HG02642 (cell line): ENCODE measurements at regions not wholly inside any gene's neighbourhood (a gene's known extent, or its start where the extent isn't known, plus 50 kb on each side); places are given as distances from the start of the nearest gene placed in this dataset.
"Not testable (repeated sequence)": the region's sequence is repeated elsewhere in the genome, so short reads cannot be mapped to it uniquely, and the experiment has no call there.

Experiments used
- ATAC-seq: cut with Tn5 transposase; IDR thresholded peaks from one replicate; pipeline ENCODE4 v1.9.1; 2021; ENCODE audit warnings: mild to moderate bottlenecking; ENCODE audit not compliant: unreplicated experiment, poor library complexity

GRCh38 chr2:150076281-150076680 lies 411.2 kb downstream of the RND3 start:
- ATAC-seq: no peak

- ATAC-seq: no peak
Observed at GRCh38 chr2:150075831-150076230, 411.6 kb downstream of the RND3 start.

DNA sequence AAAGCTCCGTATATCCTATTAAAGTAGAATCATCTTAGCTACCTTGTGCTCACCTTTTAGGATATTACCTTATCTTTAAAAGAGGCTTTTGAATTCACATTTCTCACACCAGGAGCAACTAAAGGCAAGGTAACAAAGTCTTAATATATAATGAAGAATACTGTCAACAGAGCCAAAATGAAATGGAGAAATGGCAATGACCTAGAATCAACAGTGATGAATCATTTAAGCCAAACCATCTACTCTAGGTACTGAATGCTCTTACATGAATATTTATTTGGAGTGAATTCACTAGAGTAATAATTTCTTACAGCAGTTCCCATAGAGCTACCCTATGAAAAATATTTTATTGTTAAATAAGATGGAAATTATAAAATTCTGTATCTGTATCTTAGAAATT lies 421.0 kb downstream of the RND3 start:
- ATAC-seq: no peak

DNA sequence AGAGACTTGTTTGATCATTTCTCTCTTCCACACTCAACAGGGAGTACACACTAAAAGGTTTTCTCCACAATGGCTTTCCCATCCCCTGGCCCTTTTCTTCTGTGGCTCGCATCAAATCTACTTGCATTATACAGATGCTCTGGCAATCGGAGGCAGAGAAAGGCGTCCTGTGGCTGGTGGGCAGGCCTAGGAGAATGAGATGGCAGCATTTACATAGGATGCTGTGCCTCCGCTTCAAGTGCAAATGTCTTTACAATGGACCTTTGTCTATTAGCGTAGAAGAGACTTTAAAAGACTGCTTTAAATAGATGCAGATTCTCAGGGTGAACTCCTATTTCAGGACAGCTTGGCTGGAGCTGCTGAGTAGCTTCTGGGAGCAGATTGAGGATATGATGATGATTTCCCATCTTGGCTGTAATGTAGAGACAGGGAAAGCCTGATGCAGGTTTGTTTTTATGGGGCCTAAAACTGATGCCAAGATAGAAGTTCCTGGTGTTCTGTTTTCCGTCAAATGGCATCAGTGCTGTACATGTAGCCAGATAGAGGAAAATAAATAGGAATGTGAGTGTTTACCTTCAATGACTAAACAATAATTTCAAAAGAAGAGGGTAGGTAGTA lies 423.4 kb downstream of the RND3 start:
- ATAC-seq: no peak

GRCh38 chr2:150063432-150063889 lies 424.0 kb downstream of the RND3 start:
- ATAC-seq: no peak

DNA sequence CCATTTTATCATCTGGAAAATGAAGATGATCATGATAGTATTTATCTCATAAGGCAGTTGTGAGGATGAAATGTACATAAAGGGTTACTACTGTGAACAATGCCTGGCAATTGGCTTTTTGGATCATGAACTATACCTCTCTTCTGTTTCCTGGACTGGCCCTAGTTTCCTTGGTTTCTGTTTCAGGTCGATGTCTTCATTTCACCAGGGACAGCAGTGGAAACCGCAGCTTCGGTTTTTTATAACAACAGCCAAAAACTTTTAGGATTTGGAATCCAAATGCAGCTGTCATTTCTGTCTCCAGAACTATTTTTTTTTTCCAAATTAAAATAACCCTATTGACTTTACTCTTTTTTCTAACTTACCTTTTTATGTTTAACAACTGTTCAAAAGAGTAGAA lies 425.1 kb downstream of the RND3 start:
- ATAC-seq: no peak

DNA sequence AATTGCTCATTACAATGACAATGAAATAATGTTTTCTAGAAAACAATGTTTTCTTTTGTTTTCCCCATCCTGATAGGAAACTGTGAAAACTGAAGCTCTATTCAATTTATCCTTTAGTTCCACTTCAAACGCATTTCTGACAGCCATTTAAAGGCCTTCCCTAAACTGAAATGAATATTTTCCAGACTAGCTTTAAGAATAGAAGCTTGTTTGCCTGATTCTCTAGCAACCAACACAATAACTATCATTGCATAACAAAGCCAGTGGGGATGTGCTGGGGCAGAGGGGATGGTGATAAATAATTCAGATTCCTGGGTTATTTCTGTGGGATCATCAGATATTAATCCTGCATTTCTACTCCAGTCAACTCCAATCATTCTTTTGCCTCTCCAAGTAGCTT lies 427.1 kb downstream of the RND3 start:
- ATAC-seq: no peak

DNA sequence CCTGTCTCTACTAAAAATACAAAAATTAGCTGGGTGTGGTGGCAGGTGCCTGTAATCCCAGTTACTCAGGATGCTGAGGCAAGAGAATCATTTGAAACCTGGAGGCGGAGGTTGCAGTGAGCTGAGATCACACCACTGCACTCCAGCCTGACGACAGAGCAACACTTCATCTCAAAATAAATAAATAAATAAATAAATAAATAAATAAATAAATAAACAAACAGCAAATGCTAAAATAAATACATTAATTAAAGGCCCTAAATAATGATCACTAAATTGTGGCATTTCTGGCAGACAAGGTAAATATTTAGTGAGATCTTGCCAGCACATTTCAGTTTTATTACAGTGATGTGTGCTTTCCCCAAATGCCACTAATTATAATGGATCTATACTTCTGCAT lies 427.8 kb downstream of the RND3 start:
- ATAC-seq: not testable (repeated sequence)

- ATAC-seq: no peak
Observed at GRCh38 chr2:150052457-150052856, 435.0 kb downstream of the RND3 start.

- ATAC-seq: no peak
Observed at GRCh38 chr2:150051004-150051403, 436.5 kb downstream of the RND3 start.

- ATAC-seq: no peak
Observed at GRCh38 chr2:150050036-150050435, 437.4 kb downstream of the RND3 start.

- no peak for ATAC-seq
Observed at GRCh38 chr2:150047620-150048222, 439.7 kb downstream of the RND3 start.

DNA sequence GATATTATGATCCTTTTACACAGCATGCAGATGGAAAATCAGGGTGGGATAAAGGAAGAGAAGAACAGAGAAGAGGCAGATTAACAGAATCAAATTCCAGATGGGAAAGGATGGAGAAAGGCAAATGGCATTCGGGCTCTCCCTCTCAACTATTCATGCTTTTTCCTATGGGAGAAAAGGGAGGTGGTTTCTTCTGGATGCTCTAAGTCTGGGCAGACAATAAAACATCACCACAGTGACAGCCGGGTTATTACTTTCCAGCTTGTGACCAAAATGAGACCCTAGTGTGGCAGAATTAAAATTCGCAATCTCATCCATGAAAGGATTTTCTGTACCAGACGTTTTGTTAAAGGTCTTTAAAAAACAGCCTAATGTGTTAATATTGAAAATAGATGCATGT lies 440.7 kb downstream of the RND3 start:
- ATAC-seq: no peak

DNA sequence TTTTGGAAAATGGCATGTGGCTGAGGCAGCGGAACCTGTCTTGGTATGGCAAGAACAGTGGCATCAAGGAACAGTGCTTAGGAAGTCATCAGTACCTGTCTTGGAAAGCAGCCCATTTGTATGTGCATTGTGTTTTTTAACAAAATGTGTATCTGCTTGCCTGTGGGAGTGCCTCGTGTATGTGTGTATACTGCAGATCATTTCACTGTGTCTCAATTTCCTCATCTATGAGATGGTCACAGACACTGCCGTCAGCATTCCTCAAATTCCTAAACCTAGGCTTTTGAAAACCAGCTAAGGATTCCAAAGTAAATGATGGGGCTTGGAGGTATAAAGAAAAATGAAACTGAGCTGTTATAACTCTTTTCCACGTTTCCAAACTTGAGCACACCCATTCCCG lies 441.3 kb downstream of the RND3 start:
- no peak for ATAC-seq

GRCh38 chr2:150045601-150046000 lies 441.9 kb downstream of the RND3 start:
- no peak for ATAC-seq

DNA sequence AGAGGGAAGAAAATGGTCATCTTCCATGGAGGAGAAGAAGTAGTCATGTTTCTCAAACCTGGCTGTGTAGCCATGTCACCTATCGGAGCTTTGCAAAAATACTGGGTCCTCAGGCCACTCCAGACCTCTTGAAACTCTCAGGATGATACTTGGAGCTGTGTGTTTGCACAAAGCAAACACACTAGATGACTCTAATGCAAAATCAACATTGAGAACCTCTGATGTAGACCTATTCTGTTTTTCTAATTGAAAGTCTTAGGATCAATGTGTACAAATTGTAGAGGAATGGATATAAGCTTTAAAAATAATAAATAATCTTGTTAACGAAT lies 444.3 kb downstream of the RND3 start:
- ATAC-seq: no peak

- no peak for ATAC-seq
Observed at GRCh38 chr2:150042500-150043171, 444.8 kb downstream of the RND3 start.

DNA sequence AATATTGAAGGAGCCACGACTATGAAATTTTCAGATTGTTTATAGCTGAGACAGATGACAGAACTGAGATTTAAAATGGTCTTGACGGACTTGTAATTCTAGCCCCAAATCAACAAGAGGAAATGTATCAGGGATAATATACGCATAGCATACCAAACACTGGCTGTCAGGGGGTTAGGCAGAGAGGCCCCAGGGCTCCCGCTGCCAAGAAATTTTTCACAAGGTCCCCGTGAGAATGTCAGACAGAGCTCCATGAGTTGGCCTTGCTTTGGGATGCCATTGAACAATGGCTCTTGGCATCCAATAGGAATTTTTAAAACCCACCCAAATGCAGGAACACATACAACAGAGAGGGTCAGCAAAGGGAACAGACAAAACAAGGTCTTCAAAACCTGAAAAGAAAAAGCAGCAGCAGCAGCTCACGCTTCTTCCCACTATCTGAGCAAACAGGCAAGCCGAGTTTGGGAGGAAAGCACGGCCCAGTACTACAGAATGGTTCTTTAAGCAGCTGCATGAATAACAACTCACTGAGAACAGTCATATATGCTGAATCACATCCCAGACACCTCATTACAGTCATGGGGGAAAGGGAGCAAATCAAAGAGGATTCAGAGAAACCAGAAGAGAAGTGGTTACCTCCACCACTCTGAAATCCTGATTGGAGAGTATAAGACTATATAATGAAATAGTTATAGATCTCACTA lies 445.6 kb downstream of the RND3 start:
- no peak for ATAC-seq

DNA sequence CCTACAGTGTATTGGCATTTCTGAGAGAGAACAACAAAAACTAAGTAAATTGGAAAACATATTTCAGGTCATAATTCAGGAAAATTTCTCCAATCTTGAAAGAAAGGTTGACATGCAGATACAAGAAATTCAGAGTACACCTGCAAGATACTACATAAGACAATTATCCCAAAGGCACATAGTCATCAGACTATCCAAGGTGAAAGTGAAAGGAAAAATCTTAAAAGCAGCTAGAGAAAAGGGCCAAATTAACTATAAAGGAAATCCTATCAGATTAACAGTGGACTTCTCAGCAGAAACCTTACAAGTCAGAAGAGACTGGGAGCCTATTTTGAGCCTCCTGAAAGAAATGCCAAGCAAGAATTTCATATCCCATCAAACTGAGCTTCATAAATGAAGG lies 449.0 kb upstream of the MMADHC start:
- no peak for ATAC-seq

- ATAC-seq: no peak
Observed at GRCh38 chr2:150034665-150035064, 447.1 kb upstream of the MMADHC start.

DNA sequence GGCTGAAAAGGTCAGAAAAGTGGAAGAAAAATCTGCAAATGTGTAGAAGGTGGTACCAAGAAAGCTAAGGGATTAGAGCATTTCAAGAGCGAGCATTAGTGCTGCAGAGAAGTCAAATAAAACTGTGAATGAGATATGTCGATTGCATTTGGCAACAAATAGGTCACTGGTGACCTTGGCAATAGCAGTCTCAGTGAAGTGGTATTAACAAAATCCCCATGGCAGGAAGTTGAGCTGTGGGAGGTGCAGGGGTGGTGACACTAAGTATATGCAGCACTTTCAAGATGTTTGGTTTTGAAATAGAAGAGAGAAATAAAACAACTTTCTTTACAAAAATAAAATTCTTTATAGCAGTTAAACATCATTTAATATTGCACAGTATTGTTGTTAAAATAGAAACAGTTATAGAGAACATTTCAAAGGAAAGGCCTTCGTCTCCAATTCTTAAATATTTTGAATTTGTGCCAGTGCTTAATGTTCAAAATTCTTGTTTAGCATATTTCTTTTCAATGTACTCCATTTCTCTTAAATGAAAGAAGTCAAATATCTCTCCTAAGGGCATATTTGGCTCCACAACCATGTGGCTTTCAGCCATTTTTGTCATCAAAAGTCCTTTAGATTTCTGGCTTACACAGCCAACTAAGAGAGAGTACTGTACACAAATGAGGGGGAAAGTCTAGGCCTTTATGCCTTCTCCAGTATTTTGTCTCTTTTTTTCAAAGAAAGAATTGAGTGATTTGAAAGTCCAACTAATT lies 443.0 kb upstream of the MMADHC start:
- no peak for ATAC-seq
